NOMO-1 (cell line): ENCODE measurements at regions not wholly inside any gene's neighbourhood (a gene's known extent, or its start where the extent isn't known, plus 50 kb on each side); places are given as distances from the start of the nearest gene placed in this dataset.
"Not testable (repeated sequence)": the region's sequence is repeated elsewhere in the genome, so short reads cannot be mapped to it uniquely, and the experiment has no call there.

Experiments used
- DNase-seq, 2 experiments: peaks; one replicate each; lab custom pipeline; 2025; ENCODE audit not compliant: unreplicated experiment in 2 of 2; lab: John Stamatoyannopoulos, UW

DNA sequence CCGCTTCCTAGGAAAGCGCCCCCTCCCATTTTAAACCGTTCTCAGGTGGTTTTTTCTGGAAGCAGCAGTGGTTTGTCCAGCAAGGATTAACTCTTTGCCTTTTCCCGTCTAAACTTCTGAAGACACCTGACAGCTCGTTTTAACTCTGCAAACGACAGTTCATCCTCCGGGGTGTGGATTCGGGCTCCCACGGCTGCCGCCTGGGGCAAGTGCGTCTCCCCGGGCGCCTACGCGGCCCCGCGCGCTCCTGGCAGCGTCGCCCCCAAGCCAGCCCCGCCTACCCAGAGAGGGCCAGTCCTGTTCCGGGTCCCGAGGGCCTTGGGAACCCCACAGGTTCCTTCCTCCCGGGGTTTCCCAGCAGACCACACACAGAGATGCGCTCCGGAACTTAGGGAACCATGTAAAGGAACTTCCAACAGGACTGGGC lies 54.4 kb downstream of the PRR18 start:
- no peak for DNase-seq

DNA sequence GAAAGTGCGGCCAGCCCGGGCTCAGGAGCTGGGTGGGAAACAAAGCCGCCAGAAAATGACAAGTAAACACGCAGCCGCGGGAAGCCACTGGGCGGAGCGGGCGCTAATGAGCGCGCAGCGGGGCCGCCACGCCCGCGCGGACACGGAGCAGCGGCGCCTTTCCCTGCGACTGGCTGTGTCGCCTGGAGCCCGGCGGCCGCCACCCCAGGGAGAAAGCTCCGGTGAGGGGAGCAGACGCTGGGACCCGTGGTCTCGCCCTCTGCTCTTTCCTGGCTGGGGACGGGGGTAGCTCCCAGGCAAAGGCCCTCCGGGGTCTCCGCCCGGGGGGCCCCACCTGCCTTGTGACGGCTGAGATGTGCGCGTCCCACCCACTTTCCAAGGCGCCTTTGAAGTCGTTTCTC lies 54.9 kb downstream of the PRR18 start:
- DNase-seq, result peak; percentile 49 to 58

DNA sequence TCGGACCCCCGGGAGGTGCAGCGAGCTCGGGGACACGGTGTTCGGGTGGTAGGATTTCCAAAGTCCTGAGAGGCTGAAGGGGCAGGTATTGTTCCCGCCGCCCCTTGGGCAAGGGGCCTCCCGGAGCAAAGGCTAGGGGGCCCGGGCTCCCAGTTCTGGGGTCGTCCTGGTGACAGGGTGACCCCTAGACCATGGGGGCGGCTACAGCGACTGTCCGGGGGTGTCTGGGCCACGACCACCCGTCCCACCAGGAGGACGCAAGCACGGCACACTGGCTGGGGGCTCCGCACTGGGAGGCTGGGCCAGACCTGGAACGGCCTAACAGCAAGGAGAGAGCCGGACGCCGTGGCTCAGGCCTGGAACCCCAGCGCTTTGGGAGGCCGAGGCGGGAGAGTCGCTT lies 55.6 kb downstream of the PRR18 start:
- DNase-seq, result no peak

DNA sequence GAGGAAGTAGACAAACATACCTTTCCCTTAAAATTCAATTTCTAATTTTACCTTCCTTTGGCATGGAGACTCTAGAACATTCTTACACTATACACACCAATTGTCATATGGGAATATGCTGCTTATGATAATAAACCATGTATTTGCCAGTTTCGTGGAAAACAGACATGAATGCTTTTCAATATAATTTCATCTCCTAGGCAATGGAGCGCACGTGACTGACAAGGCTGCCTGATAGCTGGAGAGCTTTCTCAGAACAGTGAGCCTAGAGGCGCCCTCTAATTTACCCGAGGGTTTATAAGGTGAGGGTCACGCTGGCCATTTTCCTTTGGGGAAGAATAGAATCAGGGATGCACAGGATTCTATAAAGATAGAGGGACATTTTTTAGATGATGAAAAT lies 56.5 kb downstream of the PRR18 start:
- DNase-seq, result no peak

DNA sequence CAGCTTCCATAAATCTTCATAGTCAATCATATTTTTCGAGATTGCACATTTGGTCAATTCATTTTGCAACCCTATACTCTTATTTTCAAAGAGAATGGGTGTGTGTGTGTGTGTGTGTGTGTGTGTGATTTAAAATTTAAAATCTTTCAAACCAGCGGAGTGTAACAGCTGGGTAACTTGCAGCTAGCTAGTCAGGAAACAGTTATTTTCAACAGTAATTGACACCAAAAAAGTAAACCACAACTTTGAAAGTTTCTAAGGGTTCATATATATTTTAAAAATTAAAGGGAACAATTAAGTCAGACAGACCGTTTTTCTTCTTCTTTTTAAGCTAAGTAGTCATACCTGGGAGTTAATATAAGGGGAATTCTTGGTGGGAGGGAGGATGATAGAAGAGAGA lies 57.0 kb downstream of the PRR18 start:
- DNase-seq, result peak; percentile 3 to 21

DNA sequence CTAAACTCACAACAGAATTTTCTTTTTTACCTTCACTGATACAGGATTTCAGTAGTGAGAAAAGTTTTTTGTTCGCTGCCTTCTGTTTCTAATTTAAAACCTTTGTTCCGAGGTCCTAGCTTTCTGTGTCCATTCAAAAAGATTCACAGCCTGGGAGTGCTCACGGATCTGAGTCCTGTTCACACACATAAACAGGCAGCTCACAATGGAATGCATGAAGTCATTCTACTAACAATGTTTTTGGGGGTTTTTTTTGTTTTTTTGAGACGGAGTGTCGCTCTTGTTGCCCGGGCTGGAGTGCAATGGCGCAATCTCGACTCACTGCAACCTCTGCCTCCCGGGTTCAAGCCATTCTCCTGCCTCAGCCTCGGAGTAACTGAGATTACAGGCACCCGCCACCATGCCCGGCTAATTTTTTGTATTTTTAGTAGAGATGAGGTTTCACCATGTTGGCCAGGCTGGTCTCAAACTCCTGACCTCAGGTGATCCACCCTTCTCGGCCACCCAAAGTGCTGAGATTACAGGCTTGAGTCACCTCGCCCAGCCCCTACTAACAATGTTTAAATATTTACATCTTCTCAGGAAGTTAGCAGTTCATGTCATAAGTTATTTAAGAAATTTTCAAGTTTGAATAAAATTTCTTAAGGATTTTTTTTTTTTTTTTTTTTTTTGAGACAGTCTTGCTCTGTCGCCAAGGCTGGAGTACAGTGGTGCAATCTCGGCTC lies 59.0 kb downstream of the PRR18 start:
- DNase-seq, result not testable (repeated sequence)

DNA sequence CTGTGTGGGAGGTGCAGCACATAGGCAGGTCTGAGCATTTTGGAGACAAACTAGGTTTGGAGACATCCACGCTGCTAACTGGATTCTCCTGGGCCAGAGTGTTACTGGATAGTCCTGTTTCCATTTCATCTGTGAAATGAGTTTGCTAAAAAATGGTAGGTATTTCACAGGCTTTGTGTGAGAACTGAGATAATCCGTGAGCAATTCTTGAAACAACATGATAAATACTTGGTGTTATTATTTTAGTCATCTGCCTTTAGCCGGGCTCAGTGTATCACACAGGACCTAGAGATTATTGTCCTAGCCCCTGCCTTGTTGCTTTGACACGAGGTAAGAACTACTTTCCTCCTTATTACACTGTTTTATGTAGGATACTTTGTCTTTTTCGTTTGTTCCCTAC lies 63.0 kb downstream of the PRR18 start:
- no peak for DNase-seq

DNA sequence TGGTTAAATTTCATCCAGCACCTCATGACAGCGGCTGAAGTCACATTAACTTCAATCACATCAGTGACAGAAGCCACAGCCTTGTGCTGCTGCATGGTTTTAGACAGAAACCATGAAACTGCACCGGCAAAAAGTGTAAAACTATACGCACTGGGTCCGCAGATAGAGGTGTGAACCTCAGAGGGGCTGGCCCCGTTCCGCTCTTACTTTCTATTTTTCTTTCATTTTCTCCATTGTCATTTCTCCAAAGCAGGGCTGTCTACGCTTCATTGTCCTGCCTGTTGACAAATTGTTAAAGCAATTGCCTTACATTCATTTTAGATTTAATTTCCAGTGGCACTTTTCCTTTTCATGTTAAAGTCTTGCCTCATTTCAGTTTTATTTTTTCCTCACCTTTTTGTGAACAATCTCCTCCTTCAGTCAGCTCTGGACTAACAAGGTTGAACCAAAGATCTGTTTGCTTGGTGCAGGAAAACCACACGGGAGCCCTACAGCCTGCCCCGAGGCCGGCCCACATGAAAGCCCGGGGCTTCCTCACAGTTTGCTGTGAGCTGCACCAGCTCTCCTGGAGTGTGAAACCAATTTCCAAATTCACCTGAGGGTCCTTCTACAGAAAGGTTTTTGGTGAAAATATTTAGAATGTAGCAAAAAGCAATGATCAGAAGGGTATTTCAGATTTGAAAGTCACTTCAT lies 63.7 kb downstream of the PRR18 start:
- peak in 1 of 2 experiments; percentile 3 for DNase-seq

DNA sequence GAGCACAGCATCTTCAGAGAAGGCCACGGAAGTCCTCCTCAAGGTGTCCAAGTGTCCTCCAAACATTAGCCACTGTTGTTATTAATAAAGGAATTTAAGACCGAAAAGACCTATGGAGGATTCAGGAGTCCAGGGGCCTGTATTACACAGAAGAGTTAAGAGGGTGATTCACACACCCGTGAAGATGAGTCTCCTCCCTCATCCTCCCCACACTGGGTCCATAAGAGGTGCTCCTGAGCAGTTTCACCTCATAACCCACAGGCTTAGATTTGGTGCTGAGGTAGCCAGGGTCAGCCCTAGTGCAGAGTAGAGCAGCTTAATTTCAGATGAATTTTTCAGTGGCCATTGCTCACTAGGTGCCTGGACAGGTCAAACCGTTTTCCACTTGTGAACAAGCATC lies 65.3 kb downstream of the PRR18 start:
- DNase-seq, result no peak

DNA sequence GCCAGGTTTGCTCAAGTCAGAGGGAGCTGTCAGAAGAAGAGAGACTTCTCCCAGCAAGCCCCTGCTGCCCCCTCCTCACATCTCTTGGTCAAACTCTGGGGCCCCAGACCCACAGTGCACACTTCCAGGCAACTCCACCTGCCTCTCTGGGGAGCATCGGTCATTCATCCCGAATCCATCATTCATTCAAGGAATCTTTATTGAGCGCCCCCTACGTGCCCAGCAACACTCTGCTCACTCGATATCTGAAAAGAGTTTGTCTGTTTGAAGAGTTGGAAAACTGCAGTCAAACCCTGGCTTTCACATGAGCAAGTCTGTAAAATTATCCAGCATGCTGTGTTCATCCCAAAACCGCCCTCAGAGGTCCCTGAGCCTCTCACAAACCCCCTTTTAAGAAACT lies 66.2 kb downstream of the PRR18 start:
- no peak for DNase-seq

DNA sequence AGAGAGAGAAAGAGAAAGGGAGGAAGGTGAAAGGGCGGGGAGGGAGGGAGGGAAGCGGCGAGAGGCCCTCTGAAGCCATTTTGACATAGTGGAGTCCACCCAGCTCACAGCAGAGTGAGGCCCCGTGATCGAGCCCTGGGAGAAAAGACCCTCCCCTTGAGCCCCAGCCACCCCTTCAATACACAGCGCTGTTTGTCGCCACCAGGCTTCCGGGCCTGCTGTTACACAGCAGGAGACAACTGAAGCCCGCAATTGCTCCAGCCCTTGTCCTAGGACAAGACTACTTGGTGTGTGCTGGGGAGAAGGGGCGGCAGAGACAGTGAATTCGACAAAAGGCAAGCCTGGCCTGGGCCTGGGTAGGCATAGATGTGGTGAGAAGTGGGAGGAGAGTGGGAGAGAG lies 67.3 kb downstream of the PRR18 start:
- no peak for DNase-seq

DNA sequence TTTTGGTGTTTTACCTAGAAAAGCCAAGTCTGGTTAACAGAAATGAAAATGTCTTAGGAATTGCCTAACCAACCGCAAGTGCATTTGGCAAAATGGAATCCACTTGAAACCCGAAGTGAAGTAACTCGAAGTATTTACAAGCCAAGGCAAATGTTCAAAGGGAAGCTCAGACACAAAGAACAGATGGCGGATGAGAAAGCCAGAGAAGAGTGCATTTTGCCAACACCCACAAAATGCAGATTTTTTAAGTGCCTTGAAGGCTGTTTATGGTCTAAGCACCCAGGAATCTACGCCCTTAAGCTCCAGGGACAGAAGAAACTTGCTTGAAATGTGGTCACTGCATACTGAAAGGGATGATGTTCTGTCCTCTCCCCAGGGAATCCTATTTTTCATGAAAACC lies 70.0 kb upstream of the TBXT start:
- DNase-seq, result peak; percentile 18 to 20

DNA sequence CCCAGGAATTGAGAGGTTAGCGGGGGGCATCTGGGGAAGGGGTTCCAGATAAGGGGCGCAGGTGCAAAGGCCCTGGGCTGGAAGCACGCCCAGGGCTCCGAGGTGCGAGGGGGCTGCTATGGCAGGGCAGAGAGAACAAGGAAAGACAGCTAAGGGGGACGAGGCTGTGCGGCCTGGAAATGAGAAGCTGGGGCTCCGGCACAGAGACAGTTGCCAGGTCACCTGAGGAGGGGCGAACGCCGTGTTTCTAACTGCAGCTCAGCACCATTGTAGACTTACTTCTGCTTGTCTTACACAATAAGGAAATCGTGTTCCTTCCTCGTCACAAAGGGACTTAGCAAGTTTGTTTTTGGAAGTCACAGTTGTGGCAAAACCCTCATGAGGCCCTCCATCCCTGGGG lies 68.9 kb upstream of the TBXT start:
- peak; percentile 50 to 69 for DNase-seq

DNA sequence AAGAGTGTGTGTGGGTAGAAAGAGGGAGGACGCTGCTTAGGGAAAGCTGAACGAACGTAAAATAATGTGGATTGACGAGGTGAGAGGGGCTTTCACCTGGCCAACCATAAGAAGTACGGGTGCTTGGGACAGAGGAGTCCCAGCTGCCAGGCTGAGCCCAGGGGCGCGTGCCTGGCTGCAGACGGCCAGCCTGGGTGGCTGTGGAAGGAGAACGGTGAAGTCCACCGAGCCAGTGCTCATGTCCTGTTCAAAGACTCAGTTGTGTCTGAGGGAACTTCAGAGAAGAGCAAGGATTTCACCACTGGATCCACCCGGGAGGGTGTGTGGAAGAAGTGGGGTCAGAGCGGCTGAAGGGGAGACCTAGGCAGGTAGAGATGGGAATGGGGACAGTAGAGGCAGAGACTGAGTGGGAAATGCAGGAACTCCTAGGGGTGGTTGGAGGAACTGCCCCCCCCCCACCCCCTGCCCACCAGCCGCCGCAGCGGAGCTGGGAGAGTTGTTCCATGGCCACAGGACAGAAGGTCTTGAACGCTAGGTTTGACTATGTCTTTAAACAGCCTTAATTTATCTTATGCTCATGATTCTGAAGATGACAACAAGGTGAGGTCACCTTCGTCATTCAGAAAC lies 68.1 kb upstream of the TBXT start:
- no peak for DNase-seq

DNA sequence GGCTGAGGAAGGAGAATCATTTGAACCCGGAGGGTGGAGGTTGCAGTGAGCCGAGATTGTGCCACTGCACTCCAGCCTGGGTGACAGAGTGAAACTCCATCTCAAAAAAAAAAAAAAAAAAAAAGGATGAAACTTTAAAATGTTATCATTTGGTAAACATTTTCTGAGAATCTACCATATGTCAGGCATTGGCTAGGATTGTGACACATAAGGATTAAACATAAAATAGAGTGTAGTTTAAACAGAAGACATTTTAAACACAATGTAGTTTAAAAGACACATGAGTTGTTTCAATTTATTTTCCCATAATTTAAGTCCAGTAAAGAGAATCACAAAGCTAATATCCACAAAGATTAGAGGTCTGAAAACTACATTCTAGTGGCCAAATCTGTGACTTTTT lies 63.5 kb upstream of the TBXT start:
- DNase-seq, result not testable (repeated sequence)

DNA sequence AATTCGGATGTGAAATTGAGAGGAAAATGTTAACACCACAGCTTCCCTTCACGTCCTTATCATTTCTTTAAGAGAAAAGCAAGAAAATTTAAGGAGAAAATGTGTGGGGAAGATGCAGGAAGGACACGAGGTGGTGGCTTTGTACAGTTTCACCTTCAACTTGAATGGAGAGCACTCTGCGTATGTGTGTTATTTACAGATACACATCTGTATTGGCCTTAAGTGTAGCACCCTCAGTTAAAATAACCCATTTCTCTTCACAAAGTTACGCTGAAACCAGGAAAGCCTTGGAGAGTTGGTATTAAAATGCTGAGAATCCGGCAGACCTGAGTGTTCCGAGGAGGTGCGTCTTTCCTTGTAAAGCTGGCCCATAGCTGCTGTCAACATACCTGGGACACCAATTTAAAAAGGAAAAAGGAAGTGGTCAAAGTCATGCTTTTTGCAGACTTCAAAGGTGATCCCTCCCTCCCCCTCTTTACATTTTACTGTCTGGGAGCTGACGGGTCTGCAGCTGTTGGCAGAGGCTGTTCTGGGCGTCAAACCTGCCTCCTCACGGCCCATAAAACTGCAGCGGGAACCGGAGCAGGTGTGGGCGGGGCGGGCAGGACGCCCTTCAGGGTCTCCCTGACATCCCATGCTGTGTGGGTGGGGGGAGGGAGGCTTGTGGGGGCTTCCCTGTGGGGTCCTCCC lies 61.3 kb upstream of the TBXT start:
- no peak for DNase-seq

DNA sequence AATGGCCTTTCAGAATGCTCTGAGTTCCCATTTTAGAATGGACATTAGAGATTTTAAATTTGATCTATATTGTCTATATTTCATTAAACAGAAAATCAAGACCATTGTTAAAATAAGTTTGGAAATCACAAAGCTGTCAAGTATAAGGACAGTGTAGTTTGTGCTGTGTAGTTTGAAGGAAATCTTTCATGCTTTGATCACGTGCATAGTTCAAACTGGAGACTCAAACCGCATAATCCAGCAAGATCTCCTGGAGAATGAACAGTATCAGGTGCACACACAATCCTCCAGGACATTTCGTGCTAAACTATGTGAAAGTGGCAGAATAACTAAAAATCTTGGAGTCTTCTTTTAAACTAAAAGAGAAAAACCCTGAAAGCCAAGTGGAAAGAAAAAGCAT lies 60.8 kb upstream of the TBXT start:
- DNase-seq, result no peak

DNA sequence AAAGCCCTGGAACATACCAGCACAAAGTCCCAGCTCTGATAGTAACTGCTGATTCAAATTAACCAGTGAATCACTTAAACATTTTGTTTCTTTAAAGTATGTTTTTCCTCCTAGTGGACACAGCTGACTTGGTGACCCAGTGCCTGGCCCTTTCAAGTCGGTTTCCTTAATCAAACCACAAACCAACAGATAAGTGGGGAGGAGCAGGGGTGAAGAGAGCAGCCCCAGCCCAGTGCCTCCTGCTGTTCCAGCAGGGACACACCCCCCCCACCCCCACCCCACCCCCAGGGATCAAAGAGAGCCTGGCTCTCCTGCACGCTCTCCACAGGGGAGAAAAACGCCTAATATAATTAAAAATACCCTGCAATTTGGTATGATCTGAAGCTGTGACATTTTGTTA lies 55.4 kb upstream of the TBXT start:
- DNase-seq, result no peak

DNA sequence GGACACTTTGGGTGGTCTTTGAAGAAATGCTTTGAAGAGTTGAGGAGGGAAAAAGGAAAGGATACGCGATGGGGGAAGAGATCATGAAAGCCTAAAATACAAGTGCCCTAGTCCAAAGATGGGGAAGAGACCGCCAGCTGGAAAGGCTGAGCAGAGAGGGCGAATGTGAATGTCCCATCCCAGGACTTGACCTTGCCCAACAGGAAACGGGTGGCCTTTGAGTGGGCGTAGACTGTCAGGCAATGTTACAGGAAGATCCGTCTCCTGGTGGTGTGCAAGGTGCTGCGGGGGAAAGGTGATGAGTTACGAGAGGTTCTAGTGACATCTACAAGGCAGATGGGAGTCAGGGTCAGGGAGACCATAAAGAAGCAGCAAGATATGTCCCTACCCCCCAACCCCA lies 55.0 kb upstream of the TBXT start:
- no peak for DNase-seq

DNA sequence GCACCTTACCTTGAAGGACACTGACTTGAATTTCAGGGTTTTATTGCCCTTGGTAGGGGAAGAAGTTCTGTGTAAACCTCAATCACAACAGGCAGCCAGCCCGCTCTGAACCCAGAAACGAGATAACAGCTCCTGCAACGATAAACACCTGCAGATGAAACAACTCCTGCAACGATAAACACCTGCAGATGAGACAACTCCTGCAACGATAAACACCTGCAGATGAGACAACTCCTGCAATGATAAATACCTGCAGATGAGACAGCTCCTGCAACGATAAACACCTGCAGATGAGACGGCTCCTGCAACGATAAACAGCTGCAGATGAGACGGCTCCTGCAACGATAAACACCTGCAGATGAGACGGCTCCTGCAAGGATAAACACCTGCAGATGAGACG lies 54.0 kb upstream of the TBXT start:
- DNase-seq, result no peak

DNA sequence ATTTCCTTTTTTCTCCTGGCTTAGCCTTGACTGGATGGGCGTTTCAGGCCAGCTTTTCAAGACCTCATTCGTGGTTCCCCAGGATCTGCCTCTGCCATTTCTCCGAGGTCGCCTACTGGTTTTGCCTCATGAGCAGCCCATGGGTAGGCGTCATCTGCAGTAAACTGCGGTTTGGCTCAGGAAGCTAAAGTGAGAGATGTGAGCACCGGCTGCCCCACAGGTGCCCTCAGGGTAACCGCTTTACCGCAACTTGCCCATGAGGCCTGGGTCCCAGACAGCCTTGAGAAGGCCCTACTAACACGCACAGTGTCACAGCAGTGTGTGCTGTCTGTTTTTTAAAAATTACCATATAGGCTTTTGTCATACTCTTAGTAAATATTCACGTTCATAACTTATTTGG lies 53.4 kb upstream of the TBXT start:
- DNase-seq, result no peak
